ENCODE measurements at regions not wholly inside any gene's neighbourhood (a gene's known extent, or its start where the extent isn't known, plus 50 kb on each side); places are given as distances from the start of the nearest gene placed in this dataset.

GRCh38 chr6:144649085-144649484, 363.9 kb downstream of the UTRN start:
- Histone ChIP-seq H3K36me3 (no peaks in the 10 kb centered on the region), H3K4me3 (ENCODE audit: low read depth, low read length) (no peak overlapping the region), H3K27me3 (ENCODE audit: insufficient read depth, low read depth, severe bottlenecking) (no peaks in the 10 kb centered on the region), H3K9me3 (ENCODE audit: severe bottlenecking) (no peaks in the 10 kb centered on the region), H3K27ac (no peak overlapping the region)
- DNase-seq = no peak
- no peak for TF ChIP-seq CTCF (IDR thresholded peaks at IDR 0.05; ENCODE audit: low read depth, low read length)

- Histone ChIP-seq H3K9me3 (ENCODE audit: severe bottlenecking) (no peaks in the 10 kb centered on the region), H3K27me3 (ENCODE audit: insufficient read depth, low read depth, severe bottlenecking) (no peaks in the 10 kb centered on the region), H3K4me3 (ENCODE audit: low read depth, low read length) (no peak overlapping the region), H3K36me3 (no peaks in the 10 kb centered on the region), H3K27ac (no peak overlapping the region)
- TF ChIP-seq CTCF (IDR thresholded peaks at IDR 0.05; ENCODE audit: low read depth, low read length) = no peak
- DNase-seq = no peak
These were observed 366.1 kb downstream of the UTRN start for GRCh38 chr6:144651234-144651633.

- no peaks in the 10 kb centered on the region for H3K36me3 ChIP-seq
- no peaks in the 10 kb centered on the region for H3K9me3 ChIP-seq (ENCODE audit: severe bottlenecking)
- no peaks in the 10 kb centered on the region for H3K27me3 ChIP-seq (ENCODE audit: insufficient read depth, low read depth, severe bottlenecking)
- H3K27ac ChIP-seq = no peak overlapping the region
- no peak for DNase-seq
- TF ChIP-seq CTCF (IDR thresholded peaks at IDR 0.05; ENCODE audit: low read depth, low read length) = no peak
- H3K4me3 ChIP-seq (ENCODE audit: low read depth, low read length) = no peak overlapping the region
These were observed 367.3 kb downstream of the UTRN start for GRCh38 chr6:144652292-144652891.

GRCh38 chr6:144653885-144654505, 368.9 kb downstream of the UTRN start:
- no peaks in the 10 kb centered on the region for H3K27me3 ChIP-seq (ENCODE audit: insufficient read depth, low read depth, severe bottlenecking)
- no peak for TF ChIP-seq CTCF (IDR thresholded peaks at IDR 0.05; ENCODE audit: low read depth, low read length)
- no peaks in the 10 kb centered on the region for H3K9me3 ChIP-seq (ENCODE audit: severe bottlenecking)
- H3K4me3 ChIP-seq (ENCODE audit: low read depth, low read length) = no peak overlapping the region
- DNase-seq = no peak
- no peaks in the 10 kb centered on the region for H3K36me3 ChIP-seq
- no peak overlapping the region for H3K27ac ChIP-seq

- Histone ChIP-seq H3K4me3 (ENCODE audit: low read depth, low read length) (no peak overlapping the region), H3K27me3 (ENCODE audit: insufficient read depth, low read depth, severe bottlenecking) (no peaks in the 10 kb centered on the region), H3K27ac (no peak overlapping the region), H3K36me3 (no peaks in the 10 kb centered on the region), H3K9me3 (ENCODE audit: severe bottlenecking) (no peaks in the 10 kb centered on the region)
- no peak for DNase-seq
- no peak for TF ChIP-seq CTCF (IDR thresholded peaks at IDR 0.05; ENCODE audit: low read depth, low read length)
These were observed 369.4 kb downstream of the UTRN start for GRCh38 chr6:144654506-144654905.

GRCh38 chr6:144655376-144655775, 370.2 kb downstream of the UTRN start:
- TF ChIP-seq CTCF (IDR thresholded peaks at IDR 0.05; ENCODE audit: low read depth, low read length) = no peak
- Histone ChIP-seq H3K4me3 (ENCODE audit: low read depth, low read length) (no peak overlapping the region), H3K9me3 (ENCODE audit: severe bottlenecking) (no peaks in the 10 kb centered on the region), H3K27ac (no peak overlapping the region), H3K27me3 (ENCODE audit: insufficient read depth, low read depth, severe bottlenecking) (no peaks in the 10 kb centered on the region), H3K36me3 (no peaks in the 10 kb centered on the region)
- DNase-seq = no peak

All from WERI-Rb-1 (cell line).